ENCODE measurements at regions not wholly inside any gene's neighbourhood (a gene's known extent, or its start where the extent isn't known, plus 50 kb on each side); places are given as distances from the start of the nearest gene placed in this dataset.

DNA sequence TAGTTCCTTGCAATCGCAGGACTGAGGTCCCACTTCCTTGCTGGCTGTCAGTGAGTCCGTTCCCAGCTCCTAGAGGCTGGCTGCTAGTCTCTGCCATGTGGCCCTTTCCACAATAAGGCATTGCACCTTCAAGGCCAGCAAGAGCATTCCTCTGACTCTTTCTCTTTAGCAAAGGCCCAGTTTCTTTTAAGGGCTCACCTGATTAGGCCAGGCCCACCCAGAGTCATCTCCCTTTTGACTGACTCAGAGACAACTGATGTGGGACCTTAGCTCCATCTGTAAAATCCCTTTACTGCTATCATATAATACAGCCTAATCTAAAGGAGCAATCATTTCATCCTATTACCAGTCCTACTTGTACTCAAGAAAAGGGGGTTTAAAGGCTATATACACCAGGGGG lies 278.2 kb downstream of the SLC4A3 start:
- no peak overlapping the region for H3K4me3 ChIP-seq (ENCODE audit: low read depth, low read length)
- TF ChIP-seq, protein P1, sequence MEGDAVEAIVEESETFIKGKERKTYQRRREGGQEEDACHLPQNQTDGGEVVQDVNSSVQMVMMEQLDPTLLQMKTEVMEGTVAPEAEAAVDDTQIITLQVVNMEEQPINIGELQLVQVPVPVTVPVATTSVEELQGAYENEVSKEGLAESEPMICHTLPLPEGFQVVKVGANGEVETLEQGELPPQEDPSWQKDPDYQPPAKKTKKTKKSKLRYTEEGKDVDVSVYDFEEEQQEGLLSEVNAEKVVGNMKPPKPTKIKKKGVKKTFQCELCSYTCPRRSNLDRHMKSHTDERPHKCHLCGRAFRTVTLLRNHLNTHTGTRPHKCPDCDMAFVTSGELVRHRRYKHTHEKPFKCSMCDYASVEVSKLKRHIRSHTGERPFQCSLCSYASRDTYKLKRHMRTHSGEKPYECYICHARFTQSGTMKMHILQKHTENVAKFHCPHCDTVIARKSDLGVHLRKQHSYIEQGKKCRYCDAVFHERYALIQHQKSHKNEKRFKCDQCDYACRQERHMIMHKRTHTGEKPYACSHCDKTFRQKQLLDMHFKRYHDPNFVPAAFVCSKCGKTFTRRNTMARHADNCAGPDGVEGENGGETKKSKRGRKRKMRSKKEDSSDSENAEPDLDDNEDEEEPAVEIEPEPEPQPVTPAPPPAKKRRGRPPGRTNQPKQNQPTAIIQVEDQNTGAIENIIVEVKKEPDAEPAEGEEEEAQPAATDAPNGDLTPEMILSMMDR (IDR thresholded peaks at IDR 0.05; ENCODE audit: low read depth, low read length, missing control alignments): no peak
- no peak for DNase-seq (ENCODE audit: low read depth)

DNA sequence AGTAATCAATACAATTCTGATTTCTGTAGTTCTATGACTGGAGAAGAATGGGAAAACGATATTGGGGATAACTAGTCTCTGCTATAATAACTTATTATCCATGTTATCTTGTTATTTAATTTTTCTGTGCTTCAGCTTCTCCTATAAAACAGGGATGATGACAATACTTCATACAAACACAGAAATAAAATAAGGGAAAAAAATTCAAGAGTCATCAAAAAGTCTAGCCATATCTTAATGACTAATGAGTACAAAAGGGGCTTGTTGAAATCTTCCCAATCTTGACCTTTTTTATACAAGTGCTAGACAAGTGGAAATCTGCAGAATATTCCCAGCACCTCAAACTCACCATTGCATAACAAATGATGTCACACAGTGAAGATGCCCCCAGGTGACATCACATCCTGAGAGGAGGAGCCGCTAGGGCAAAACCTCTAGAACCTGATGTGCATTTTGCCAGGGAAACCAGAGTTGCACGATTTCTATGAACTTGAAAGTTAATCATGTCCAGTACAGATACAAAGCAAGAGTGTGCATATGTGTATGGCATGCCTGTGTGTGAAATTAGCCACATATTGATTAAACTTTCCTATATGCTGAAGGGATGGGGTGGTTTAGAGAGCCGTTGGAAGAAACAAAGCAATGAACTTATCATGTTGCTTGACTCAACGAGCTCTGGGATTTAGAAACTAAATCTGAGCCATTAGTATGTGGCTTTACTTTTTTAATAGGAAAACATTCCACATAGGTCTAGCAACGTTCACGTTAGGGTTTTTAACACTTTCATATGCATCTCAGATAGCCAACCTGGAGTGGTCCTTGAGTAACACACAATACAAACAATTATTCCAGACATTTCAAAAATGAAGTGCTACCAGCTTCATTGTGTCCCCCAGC lies 278.9 kb downstream of the SLC4A3 start:
- TF ChIP-seq, protein P1 (IDR thresholded peaks at IDR 0.05; ENCODE audit: low read depth, low read length, missing control alignments): no peak
- H3K4me3 ChIP-seq (ENCODE audit: low read depth, low read length): no peak overlapping the region
- no peak for DNase-seq (ENCODE audit: low read depth)

DNA sequence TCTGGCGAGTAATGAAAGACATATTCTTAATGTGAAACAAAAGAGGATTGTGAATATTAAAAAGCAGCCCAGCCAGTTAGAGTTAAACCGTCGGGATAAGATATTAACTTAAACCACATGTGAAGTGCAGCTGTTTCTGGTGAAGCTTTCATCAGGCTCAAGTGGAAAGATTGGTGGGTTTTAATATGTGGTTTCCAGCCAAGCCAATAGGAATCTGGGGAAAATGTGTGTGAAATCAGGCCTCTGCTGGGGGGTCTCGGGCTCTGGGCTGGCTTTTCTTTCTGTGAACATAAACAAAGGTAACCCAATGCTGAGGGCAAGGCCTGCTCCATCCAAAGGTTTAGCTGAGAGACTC lies 279.6 kb downstream of the SLC4A3 start:
- DNase-seq (ENCODE audit: low read depth): no peak
- TF ChIP-seq, protein P1 (IDR thresholded peaks at IDR 0.05; ENCODE audit: low read depth, low read length, missing control alignments): no peak
- no peak overlapping the region for H3K4me3 ChIP-seq (ENCODE audit: low read depth, low read length)

DNA sequence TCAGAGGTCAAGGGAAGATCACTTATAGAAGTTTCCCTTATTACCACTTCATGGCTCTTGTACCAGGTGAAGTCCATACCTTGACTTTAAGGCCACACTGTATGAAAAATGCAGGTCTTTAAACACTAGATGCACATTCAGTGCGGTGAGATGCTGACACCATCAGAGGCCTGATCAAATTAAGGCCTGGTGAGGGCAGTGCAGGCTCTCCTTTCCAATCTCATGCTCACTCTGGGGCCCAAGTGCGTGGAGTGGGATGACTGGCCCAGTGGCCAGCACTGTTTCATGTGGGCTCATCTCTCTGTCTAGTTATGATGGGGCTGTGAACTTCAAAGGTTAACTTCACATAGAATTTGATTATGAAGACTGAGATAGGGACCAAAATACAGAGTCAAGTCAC lies 281.1 kb downstream of the SLC4A3 start:
- H3K4me3 ChIP-seq (ENCODE audit: low read depth, low read length): no peak overlapping the region
- no peak for DNase-seq (ENCODE audit: low read depth)
- TF ChIP-seq, protein P1 (IDR thresholded peaks at IDR 0.05; ENCODE audit: low read depth, low read length, missing control alignments): no peak

DNA sequence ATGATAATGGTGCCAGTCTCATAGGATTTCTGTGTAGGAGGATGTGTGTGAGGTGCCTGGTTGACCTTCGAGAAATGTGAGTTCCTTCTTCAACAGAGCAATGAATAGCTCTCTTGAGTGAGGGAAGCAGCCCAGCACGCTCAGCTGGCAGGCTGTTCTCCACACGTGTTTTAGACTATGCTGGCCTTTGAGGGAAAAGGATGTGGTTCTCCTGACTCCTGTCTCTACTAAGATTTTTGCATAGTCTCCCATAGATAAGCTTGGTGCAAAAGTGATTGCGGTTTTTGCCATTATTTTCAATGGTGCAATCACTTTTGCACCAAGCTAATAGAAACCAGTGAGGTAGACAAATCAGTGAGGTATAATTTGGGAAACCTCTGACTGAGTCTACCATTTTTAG lies 284.1 kb downstream of the SLC4A3 start:
- no peak overlapping the region for H3K4me3 ChIP-seq (ENCODE audit: low read depth, low read length)
- TF ChIP-seq, protein P1 (IDR thresholded peaks at IDR 0.05; ENCODE audit: low read depth, low read length, missing control alignments): no peak
- DNase-seq (ENCODE audit: low read depth): no peak

DNA sequence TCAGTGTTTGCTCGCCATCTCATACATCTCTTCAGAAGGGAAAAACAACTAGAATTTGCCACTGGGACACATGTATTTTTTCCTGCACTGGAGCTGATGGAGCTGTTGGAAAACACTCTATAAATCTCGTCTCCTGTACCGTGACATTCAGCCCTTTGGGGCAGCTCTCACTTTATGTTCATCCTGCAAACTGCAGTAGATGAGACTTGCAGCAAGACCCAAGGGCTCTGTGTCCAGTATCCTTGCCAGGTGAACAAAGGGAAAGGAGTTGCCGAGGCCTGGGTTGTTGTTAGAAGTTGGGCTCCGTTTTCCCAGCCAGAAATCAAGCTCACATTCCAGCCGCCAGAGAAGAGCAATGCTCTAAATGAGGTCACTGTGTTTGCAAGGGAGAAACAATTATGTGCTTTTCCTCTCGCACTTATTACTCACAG lies 285.1 kb downstream of the SLC4A3 start:
- TF ChIP-seq, protein P1 (IDR thresholded peaks at IDR 0.05; ENCODE audit: low read depth, low read length, missing control alignments): no peak
- H3K4me3 ChIP-seq (ENCODE audit: low read depth, low read length): no peak overlapping the region
- DNase-seq (ENCODE audit: low read depth): no peak

DNA sequence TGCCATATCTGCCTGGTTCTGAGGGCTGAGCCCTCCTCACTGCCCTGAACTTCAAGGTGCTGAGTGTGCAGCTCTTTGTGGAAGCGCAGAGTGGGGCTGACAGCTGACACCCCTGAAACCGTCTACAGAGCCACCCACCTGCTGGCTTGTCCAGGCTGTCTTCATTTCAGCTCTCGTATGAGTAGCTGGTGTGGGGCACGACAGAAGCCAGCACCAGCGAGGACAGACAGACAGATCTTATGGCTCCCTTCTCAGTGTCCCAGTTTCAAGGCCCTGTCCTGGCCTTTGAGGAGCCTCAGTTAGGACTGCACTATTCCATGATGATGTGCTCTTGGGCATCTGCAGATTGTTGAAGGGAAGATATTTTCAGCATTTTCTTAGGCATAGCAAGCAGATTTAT lies 287.1 kb downstream of the SLC4A3 start:
- TF ChIP-seq, protein P1 (IDR thresholded peaks at IDR 0.05; ENCODE audit: low read depth, low read length, missing control alignments): no peak
- DNase-seq (ENCODE audit: low read depth): no peak
- H3K4me3 ChIP-seq (ENCODE audit: low read depth, low read length): no peak overlapping the region
